Activated CD4-positive, alpha-beta T cell treated with anti-CD3 and anti-CD28 coated beads, Interleukin-10, Interleukin-2, amounts not matched to agents 100 ng/mL and 50 ng/mL, durations not matched to agents 16 hours and 8 hours (primary cell): ENCODE measurements at regions not wholly inside any gene's neighbourhood (a gene's known extent, or its start where the extent isn't known, plus 50 kb on each side); places are given as distances from the start of the nearest gene placed in this dataset.
"Not testable (repeated sequence)": the region's sequence is repeated elsewhere in the genome, so short reads cannot be mapped to it uniquely, and the experiment has no call there.

Experiments used
- DNase-seq: peaks from one replicate; pipeline ENCODE4 v3.0.0-alpha.2; 2020

DNA sequence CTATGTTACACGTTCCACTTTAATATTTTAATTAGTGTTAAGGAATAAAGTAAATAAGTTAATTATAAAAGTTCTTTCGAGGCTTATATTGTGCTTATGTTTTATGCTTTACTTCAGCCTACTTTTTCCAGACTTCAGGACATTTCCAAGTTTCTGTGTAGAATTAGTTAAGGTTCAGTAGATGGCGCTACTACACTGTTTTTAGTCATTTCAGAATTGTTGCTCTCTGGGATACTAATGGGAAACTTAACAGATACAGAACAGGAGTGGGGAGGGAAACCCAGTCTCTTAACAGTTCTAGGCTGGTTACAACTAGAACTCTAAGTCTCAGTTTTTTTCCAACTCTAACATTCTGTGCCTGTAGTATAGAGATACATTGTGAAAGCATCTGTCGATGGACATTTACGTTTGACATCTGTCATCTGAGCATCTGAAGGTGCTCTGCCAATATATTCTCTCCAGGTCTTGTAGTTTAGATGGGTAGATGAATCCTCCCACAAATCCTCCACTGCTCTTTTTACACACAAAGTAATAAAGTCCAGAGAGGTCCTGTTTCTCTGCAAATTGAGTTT is 56.8 kb upstream of the FAM171A1 start:
- DNase-seq: no peak

DNA sequence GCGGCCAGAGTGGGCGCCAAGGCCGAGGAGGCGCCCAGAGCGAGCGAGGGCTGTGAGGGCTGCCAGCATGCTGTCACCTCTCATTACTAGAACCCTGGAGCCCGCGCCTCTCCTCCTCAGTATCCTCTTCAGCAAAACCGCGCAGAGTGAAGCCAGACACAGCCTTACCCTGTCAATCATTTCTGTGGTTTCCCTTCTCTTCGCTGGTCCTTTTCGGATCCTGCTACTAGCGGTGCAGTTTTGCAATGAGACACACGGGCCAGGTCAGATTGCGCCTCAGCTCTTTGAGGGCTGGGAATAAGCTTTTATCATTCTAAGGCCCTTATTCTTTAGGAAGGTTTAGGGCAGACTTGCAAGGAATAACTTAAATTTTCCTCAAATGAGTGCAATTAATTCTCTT is 55.5 kb upstream of the FAM171A1 start:
- no peak for DNase-seq

DNA sequence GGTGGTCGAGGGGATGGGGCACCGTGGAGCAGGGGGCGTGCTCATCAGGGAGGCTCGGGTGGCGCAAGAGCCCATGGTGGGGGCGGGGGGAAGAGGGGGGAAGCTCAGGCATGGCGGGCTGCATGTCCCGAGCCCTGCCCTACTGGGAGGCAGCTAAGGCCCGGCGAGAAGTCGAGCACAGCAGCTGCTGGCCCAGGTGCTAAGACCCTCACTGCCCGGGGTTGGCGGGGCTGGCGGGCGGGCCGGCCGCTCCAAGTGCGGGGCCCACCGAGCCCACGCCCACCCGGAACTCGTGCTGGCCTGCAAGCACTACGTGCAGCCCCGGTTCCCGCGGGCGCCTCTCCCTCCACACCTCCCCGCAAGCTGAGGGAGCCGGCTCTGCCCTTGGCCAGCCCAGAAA is 55.0 kb upstream of the FAM171A1 start:
- no peak for DNase-seq

DNA sequence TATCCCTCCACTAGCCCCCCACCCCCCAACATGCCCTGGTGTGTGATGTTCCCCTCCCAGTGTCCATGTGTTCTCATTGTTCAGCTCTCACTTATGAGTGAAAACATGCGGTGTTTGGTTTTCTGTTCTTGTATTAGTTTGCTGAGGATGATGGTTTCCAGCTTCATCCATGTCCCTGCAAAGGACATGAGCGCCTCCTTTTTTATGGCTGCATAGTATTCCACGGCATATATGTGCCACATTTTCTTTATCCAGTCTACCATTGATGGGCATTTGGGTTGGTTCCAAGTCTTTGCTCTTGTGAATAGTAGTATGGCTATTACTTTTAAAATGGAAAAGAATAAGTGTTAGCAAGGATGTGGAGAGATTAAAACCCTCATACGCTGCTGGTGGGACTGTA is 50.8 kb upstream of the FAM171A1 start:
- not testable (repeated sequence) for DNase-seq
